BLaER1 treated with 17β-estradiol and CSF1 and Interleukin-3, amounts not matched to agents 10 nM and 100 nM (cell line): ENCODE measurements at regions not wholly inside any gene's neighbourhood (a gene's known extent, or its start where the extent isn't known, plus 50 kb on each side); places are given as distances from the start of the nearest gene placed in this dataset.

Experiments used
- H3K27ac ChIP-seq, 11 experiments: shearing (Covaris generic); formaldehyde crosslinking; 2 replicates each; pipeline ENCODE4 v1.8.1; 2022
- H3K27me3 ChIP-seq, 11 experiments: shearing (Covaris generic); formaldehyde crosslinking; 2 replicates each; pipeline ENCODE4 v1.8.1; 2022
- H3K36me3 ChIP-seq, 11 experiments: shearing (Covaris generic); formaldehyde crosslinking; 2 replicates each; pipeline ENCODE4 v1.8.1; 2022
- H3K4me1 ChIP-seq, 10 experiments: shearing (Covaris generic); formaldehyde crosslinking; 2 replicates each; pipeline ENCODE4 v1.8.1; 2022
- H3K4me2 ChIP-seq, 11 experiments: shearing (Covaris generic); formaldehyde crosslinking; 2 replicates each; pipeline ENCODE4 v1.8.1; 2022
- H3K4me3 ChIP-seq, 10 experiments: shearing (Covaris generic); formaldehyde crosslinking; 2 replicates each; pipeline ENCODE4 v1.8.1; 2022
- H3K9ac ChIP-seq, 11 experiments: shearing (Covaris generic); formaldehyde crosslinking; 2 replicates each; pipeline ENCODE4 v1.8.1; 2022
- H3K9me3 ChIP-seq, 11 experiments: shearing (Covaris generic); formaldehyde crosslinking; replicated peaks in 1 of 11; 2 replicates each; pipeline ENCODE4 v1.8.1; 2022
- H4K20me1 ChIP-seq, 11 experiments: shearing (Covaris generic); formaldehyde crosslinking; 2 replicates each; pipeline ENCODE4 v1.8.1; 2022
- Cebpa-rat ChIP-seq, 11 experiments: shearing (Covaris generic); IDR thresholded peaks; 2 replicates each; pipeline ENCODE4 v1.8.1; 2022

DNA sequence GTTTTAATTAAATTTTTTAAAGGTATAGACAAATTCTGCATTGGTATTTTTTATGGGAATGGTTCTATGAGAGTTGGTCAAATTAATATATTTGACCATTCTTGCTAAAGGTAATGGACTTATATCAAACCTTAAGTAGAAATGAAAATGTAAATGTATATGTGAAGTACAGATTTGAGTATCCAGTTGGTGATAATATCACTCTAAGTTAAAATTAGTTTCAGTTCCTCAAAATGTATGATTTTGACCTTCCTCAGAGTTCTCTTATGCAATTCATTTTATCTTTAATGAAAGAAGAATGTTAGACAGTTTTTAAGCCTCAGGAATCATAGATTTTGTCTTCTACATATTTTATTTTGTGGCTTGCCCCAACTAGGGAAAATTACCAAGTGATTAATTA is 1291.5 kb upstream of the B3GALT2 start:
- Histone ChIP-seq H4K20me1 (no peaks in the 10 kb centered on the region), H3K4me2 (no peak overlapping the region), H3K36me3 (no peaks in the 10 kb centered on the region), H3K27me3 (no peaks in the 10 kb centered on the region), H3K9ac (no peak overlapping the region), H3K27ac (no peak overlapping the region), H3K4me3 (no peak overlapping the region), H3K4me1 (no peaks in the 10 kb centered on the region; a peak in 1 of 20 replicates), H3K9me3 (no peaks in the 10 kb centered on the region)
- no peak for TF ChIP-seq Cebpa-rat (IDR thresholded peaks at IDR 0.05)

GRCh38 chr1:194476872-194477271 is 1290.5 kb upstream of the B3GALT2 start:
- Histone ChIP-seq H3K4me2 (no peak overlapping the region), H3K27me3 (no peaks in the 10 kb centered on the region), H3K9ac (no peak overlapping the region), H3K36me3 (no peaks in the 10 kb centered on the region), H3K9me3 (no peaks in the 10 kb centered on the region), H3K4me3 (no peak overlapping the region), H3K27ac (no peak overlapping the region), H4K20me1 (no peaks in the 10 kb centered on the region), H3K4me1 (no peaks in the 10 kb centered on the region; a peak in 1 of 20 replicates)
- TF ChIP-seq Cebpa-rat (IDR thresholded peaks at IDR 0.05), result no peak

DNA sequence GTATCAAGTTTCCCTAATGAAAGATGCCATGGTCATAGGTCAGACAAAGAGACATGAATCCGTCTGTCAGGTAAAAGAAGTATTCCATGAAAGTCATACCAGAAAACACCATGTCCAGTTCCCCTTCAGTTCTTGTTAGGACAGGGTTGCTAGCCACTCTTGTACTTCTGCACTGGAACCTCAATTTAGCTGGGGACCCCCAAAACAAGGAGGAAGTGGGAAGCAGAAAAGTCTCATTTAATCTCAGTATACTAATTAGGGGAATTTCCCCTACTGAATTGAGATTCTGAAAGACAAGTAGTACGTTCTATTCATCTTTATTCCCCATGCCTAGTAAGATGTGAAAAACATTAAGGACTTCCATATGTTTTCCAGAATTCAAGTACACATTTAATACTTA is 1289.9 kb upstream of the B3GALT2 start:
- no peaks in the 10 kb centered on the region for H3K9me3 ChIP-seq
- no peaks in the 10 kb centered on the region for H3K27me3 ChIP-seq
- H3K4me1 ChIP-seq, result no peaks in the 10 kb centered on the region; a peak in 1 of 20 replicates
- TF ChIP-seq Cebpa-rat (IDR thresholded peaks at IDR 0.05), result no peak
- no peak overlapping the region for H3K4me2 ChIP-seq
- H4K20me1 ChIP-seq, result no peaks in the 10 kb centered on the region
- H3K36me3 ChIP-seq, result no peaks in the 10 kb centered on the region
- no peak overlapping the region for H3K9ac ChIP-seq
- H3K27ac ChIP-seq, result no peak overlapping the region
- H3K4me3 ChIP-seq, result no peak overlapping the region

DNA sequence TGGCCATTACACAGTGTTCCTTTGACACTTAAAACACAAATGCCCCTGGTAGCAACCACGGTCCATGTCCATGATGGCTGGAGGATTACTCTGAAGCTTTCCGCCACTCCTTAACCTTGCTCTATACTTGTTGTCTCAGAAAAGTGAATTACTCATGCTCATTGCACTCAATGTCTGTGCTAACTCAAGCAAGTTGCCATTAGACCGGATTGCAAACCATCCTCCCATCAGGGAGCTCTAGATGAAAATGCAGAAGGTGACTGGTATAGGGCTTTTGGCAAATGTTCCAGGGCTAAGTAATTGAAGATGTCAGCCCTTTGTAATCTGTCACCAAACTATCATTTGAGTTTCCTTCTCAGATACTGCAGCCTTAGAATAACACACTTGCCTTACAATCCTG is 1288.3 kb upstream of the B3GALT2 start:
- H3K9me3 ChIP-seq, result no peaks in the 10 kb centered on the region
- no peak for TF ChIP-seq Cebpa-rat (IDR thresholded peaks at IDR 0.05)
- H3K27me3 ChIP-seq, result no peaks in the 10 kb centered on the region
- no peak overlapping the region for H3K4me2 ChIP-seq
- no peak overlapping the region for H3K27ac ChIP-seq
- no peaks in the 10 kb centered on the region for H4K20me1 ChIP-seq
- no peaks in the 10 kb centered on the region; a peak in 1 of 20 replicates for H3K4me1 ChIP-seq
- no peak overlapping the region for H3K9ac ChIP-seq
- H3K36me3 ChIP-seq, result no peaks in the 10 kb centered on the region
- H3K4me3 ChIP-seq, result no peak overlapping the region

DNA sequence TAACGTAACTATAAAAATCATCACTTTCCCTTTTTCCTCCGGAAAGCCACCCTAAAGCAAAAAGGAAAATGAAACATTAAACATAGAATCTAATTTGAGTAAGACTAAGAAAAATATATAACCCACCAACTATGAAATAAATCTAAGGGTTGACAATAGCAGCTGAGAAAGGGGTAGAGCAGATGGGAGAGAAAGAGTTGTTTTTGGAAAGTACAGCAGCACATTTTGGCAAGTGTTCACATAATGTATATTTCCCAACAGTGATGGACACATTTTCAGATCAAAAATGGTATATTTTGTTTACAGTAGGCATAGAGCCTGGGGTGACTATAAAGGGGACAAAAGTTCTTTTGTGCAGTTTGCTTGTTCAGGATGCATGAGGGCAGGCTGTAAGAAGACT is 1287.4 kb upstream of the B3GALT2 start:
- Histone ChIP-seq H3K27me3 (no peaks in the 10 kb centered on the region), H3K9me3 (no peaks in the 10 kb centered on the region), H3K27ac (no peak overlapping the region), H3K4me2 (no peak overlapping the region), H3K4me1 (no peaks in the 10 kb centered on the region; a peak in 1 of 20 replicates), H3K9ac (no peak overlapping the region), H3K36me3 (no peaks in the 10 kb centered on the region), H4K20me1 (no peaks in the 10 kb centered on the region), H3K4me3 (no peak overlapping the region)
- TF ChIP-seq Cebpa-rat (IDR thresholded peaks at IDR 0.05), result no peak

DNA sequence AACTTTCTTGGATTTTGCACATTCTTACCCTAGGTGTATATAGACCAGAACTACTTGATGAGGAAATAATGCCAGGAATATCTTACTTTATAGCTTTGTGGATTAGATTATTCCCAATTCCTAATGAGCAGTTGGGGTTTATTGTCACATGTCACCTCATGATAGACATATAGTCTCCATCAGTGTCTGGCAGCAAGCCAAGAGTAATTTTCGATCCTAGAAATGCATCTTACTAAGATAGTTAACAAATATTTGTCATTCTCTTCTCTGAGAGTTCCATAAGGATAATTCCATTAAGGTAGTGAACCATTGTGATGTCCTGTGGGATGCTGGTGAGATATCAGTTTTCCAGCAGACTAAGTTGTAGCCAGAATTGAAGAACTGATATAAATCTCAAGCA is 1282.9 kb upstream of the B3GALT2 start:
- Histone ChIP-seq H3K9me3 (no peaks in the 10 kb centered on the region), H4K20me1 (no peaks in the 10 kb centered on the region), H3K4me2 (no peak overlapping the region), H3K27me3 (no peaks in the 10 kb centered on the region), H3K4me1 (no peaks in the 10 kb centered on the region), H3K9ac (no peak overlapping the region), H3K4me3 (no peak overlapping the region), H3K36me3 (no peaks in the 10 kb centered on the region), H3K27ac (no peak overlapping the region)
- no peak for TF ChIP-seq Cebpa-rat (IDR thresholded peaks at IDR 0.05)

- no peak for TF ChIP-seq Cebpa-rat (IDR thresholded peaks at IDR 0.05)
- H3K36me3 ChIP-seq, result no peaks in the 10 kb centered on the region
- H3K27ac ChIP-seq, result no peak overlapping the region
- no peak overlapping the region for H3K4me2 ChIP-seq
- H3K4me3 ChIP-seq, result no peak overlapping the region
- no peaks in the 10 kb centered on the region for H3K27me3 ChIP-seq
- no peaks in the 10 kb centered on the region for H4K20me1 ChIP-seq
- no peak overlapping the region for H3K9ac ChIP-seq
- no peaks in the 10 kb centered on the region for H3K4me1 ChIP-seq
- H3K9me3 ChIP-seq, result no peaks in the 10 kb centered on the region
Observed at GRCh38 chr1:194466706-194467105, 1280.3 kb upstream of the B3GALT2 start.

DNA sequence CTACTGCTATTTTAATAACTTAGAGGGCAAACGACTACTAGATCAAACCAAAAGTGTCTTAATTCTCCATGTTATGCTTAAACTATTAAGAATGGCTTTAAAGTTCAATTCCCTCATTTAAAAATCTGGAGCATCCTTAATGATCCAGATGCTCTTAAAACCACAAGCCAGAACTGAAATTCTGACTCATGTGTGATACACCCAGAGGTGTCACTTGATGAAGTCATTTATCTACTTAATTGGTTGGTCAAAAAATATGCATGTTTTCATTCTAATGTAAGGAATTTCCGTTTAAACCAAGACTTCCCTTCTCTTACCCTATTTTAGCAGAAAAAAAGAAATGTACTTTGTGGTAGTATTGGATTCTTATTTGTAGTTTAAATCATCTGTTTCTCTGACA is 1261.2 kb upstream of the B3GALT2 start:
- no peaks in the 10 kb centered on the region for H3K27me3 ChIP-seq
- no peak overlapping the region for H3K4me2 ChIP-seq
- H3K36me3 ChIP-seq, result no peaks in the 10 kb centered on the region
- no peak overlapping the region for H3K4me3 ChIP-seq
- no peaks in the 10 kb centered on the region for H3K4me1 ChIP-seq
- no peaks in the 10 kb centered on the region for H4K20me1 ChIP-seq
- TF ChIP-seq Cebpa-rat (IDR thresholded peaks at IDR 0.05), result no peak
- H3K9ac ChIP-seq, result no peak overlapping the region
- no peak overlapping the region for H3K27ac ChIP-seq
- no peaks in the 10 kb centered on the region for H3K9me3 ChIP-seq

- no peaks in the 10 kb centered on the region for H3K36me3 ChIP-seq
- no peaks in the 10 kb centered on the region for H3K27me3 ChIP-seq
- no peak overlapping the region for H3K4me3 ChIP-seq
- no peak overlapping the region for H3K27ac ChIP-seq
- H3K4me2 ChIP-seq, result no peak overlapping the region
- no peak overlapping the region for H3K9ac ChIP-seq
- no peak for TF ChIP-seq Cebpa-rat (IDR thresholded peaks at IDR 0.05)
- no peaks in the 10 kb centered on the region for H4K20me1 ChIP-seq
- H3K4me1 ChIP-seq, result no peaks in the 10 kb centered on the region
- no peaks in the 10 kb centered on the region for H3K9me3 ChIP-seq
Observed at GRCh38 chr1:194445244-194445643, 1258.8 kb upstream of the B3GALT2 start.

DNA sequence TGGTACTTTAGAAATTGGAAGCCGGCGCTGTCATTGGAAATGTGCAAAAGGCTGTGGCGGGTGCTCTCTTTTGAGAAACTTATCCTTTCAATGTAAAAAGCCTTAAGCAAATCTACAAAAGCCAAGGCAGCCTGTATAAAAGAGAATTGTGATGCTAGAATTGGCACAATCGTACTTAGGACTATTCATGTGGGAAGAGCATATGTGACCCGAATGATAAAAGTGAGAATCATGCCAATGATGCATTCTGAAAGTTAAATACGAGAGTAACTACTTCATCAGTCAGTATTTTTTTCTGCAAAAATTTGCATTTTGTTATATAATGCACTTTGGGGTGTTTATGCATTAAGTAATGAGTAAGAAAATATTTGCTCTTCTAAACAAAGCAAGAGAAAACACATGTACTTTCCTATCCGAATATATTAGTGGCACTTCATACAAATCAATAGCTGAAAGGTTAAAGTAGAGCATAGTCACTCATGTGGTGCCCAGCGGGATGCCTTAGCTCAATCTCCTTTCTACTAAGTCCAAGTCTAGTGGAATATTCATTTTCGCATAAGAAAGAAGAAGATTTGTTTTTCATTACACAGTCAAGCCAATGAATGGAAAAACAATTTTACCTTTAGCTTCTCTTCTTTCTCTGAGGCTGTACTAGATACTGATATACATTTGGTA is 1256.6 kb upstream of the B3GALT2 start:
- H4K20me1 ChIP-seq, result no peaks in the 10 kb centered on the region
- no peak for TF ChIP-seq Cebpa-rat (IDR thresholded peaks at IDR 0.05)

More for the DNA sequence above, 1256.6 kb upstream of the B3GALT2 start:
- H3K27ac ChIP-seq, result no peak overlapping the region
- no peaks in the 10 kb centered on the region for H3K4me1 ChIP-seq
- no peak overlapping the region for H3K4me2 ChIP-seq
- no peak overlapping the region for H3K4me3 ChIP-seq
- no peaks in the 10 kb centered on the region for H3K9me3 ChIP-seq
- H3K27me3 ChIP-seq, result no peaks in the 10 kb centered on the region
- H3K9ac ChIP-seq, result no peak overlapping the region
- H3K36me3 ChIP-seq, result no peaks in the 10 kb centered on the region
